Natural killer cell (primary cell): ENCODE measurements at regions not wholly inside any gene's neighbourhood (a gene's known extent, or its start where the extent isn't known, plus 50 kb on each side); places are given as distances from the start of the nearest gene placed in this dataset.

Experiments
- ATAC-seq, 3 donors: fragments of 150-1000 bp in 2 of 3; fragments of 200-7000 bp in 1 of 3; cut with Tn5 transposase; 1 replicate in 1 of 3; 2 replicates in 2 of 3; pipeline ENCODE4 v1.10.0; 2021; ENCODE audit warnings: mild to moderate bottlenecking in 2 of 3, moderate library complexity in 2 of 3
- DNase-seq, 2 donors: peaks; one replicate each; pipeline versions ENCODE4 v3.0.0 to v3.0.0-alpha.2; 2013 to 2021; ENCODE audit warnings: mixed read lengths in 1 of 2
- H3K27ac ChIP-seq: one replicate; pipeline ENCODE4 v1.5.1; 2013; ENCODE audit warnings: mild to moderate bottlenecking, low read length
- H3K27me3 ChIP-seq: one replicate; pipeline ENCODE4 v1.6.1; 2013; ENCODE audit warnings: low read length; ENCODE audit not compliant: control insufficient read depth, insufficient read depth
- H3K36me3 ChIP-seq: one replicate; pipeline ENCODE4 v1.6.1; 2013; ENCODE audit warnings: low read length; ENCODE audit not compliant: control insufficient read depth, insufficient read depth
- H3K4me1 ChIP-seq: one replicate; pipeline ENCODE4 v1.6.1; 2013; ENCODE audit warnings: low read length; ENCODE audit not compliant: control insufficient read depth, insufficient read depth
- H3K4me3 ChIP-seq: one replicate; pipeline ENCODE4 v1.5.1; 2013; ENCODE audit warnings: low read length
- H3K9me3 ChIP-seq: one replicate; pipeline ENCODE4 v1.6.1; 2013; ENCODE audit warnings: low read length; ENCODE audit not compliant: control insufficient read depth, insufficient read depth
- H3K27ac Mint-ChIP-seq, 2 donors: one replicate each; pipeline ENCODE4 v1.8.0; 2022; ENCODE audit warnings: mild to moderate bottlenecking in 2 of 2, mixed read lengths in 2 of 2, moderate library complexity in 1 of 2
- H3K27me3 Mint-ChIP-seq, 2 donors: one replicate each; pipeline ENCODE4 v1.8.0; 2022; ENCODE audit warnings: low read depth in 2 of 2, mixed read lengths in 2 of 2
- H3K36me3 Mint-ChIP-seq: one replicate; pipeline ENCODE4 v1.8.0; 2022; ENCODE audit warnings: mixed read lengths
- H3K4me1 Mint-ChIP-seq, 2 donors: one replicate each; pipeline ENCODE4 v1.8.0; 2022; ENCODE audit warnings: mixed read lengths in 2 of 2
- H3K4me3 Mint-ChIP-seq: one replicate; pipeline ENCODE4 v1.8.0; 2022; ENCODE audit warnings: mild to moderate bottlenecking, moderate library complexity, mixed read lengths
- H3K9me3 Mint-ChIP-seq, 2 donors: one replicate each; pipeline ENCODE4 v1.8.0; 2022; ENCODE audit warnings: mixed read lengths in 2 of 2
- WGBS: methylation state at CpG from one replicate; pipeline ENCODE4 v1.1.7; 2013; ENCODE audit warnings: missing lambda C conversion rate; ENCODE audit not compliant: insufficient coverage; 5-methylcytosine and 5-hydroxymethylcytosine counted together
- intact Hi-C: fragments of 100-400 bp; cut with micrococcal nuclease; formaldehyde crosslinking; loops from one replicate; pipeline ENCODE4 v1.14.2; 2022
- TF ChIP-seq, protein P1 (sequence below): fragments of 200-600 bp; IDR thresholded peaks from one replicate; pipeline ENCODE4 v1.8.0; 2022; ENCODE audit warnings: antibody characterized with exemption

- Histone ChIP-seq H3K27me3 (peaks cover 2% of the 10 kb centered on the region), H3K27ac (no peak overlapping the region), H3K36me3 (no peaks in the 10 kb centered on the region), H3K4me3 (no peak overlapping the region), H3K4me1 (no peaks in the 10 kb centered on the region), H3K9me3 (no peaks in the 10 kb centered on the region)
- H3K36me3 Mint-ChIP-seq = no peaks in the 10 kb centered on the region
- WGBS = 19% methylated on average over 3 of the region's 3 CpGs
- no peak overlapping the region for H3K27ac Mint-ChIP-seq
- H3K4me3 Mint-ChIP-seq = no peak overlapping the region
- no peak for ATAC-seq
- H3K9me3 Mint-ChIP-seq = no peaks in the 10 kb centered on the region
- peaks cover 4 to 19% of the 10 kb centered on the region in 2 donors for H3K27me3 Mint-ChIP-seq
- DNase-seq = no peak
- intact Hi-C loops = no loop called here
- no peaks in the 10 kb centered on the region for H3K4me1 Mint-ChIP-seq
- TF ChIP-seq, protein P1, sequence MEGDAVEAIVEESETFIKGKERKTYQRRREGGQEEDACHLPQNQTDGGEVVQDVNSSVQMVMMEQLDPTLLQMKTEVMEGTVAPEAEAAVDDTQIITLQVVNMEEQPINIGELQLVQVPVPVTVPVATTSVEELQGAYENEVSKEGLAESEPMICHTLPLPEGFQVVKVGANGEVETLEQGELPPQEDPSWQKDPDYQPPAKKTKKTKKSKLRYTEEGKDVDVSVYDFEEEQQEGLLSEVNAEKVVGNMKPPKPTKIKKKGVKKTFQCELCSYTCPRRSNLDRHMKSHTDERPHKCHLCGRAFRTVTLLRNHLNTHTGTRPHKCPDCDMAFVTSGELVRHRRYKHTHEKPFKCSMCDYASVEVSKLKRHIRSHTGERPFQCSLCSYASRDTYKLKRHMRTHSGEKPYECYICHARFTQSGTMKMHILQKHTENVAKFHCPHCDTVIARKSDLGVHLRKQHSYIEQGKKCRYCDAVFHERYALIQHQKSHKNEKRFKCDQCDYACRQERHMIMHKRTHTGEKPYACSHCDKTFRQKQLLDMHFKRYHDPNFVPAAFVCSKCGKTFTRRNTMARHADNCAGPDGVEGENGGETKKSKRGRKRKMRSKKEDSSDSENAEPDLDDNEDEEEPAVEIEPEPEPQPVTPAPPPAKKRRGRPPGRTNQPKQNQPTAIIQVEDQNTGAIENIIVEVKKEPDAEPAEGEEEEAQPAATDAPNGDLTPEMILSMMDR = no peak
These were observed 138.6 kb upstream of the PPP2R2B start for GRCh38 chr5:147017191-147017590.

- Histone ChIP-seq H3K27me3 (peaks cover 2% of the 10 kb centered on the region), H3K4me1 (no peaks in the 10 kb centered on the region), H3K36me3 (no peaks in the 10 kb centered on the region), H3K4me3 (no peak overlapping the region), H3K27ac (no peak overlapping the region), H3K9me3 (no peaks in the 10 kb centered on the region)
- ATAC-seq (no peak), DNase-seq (no peak)
- TF ChIP-seq, protein P1 = no peak
- Mint-ChIP-seq H3K4me1 (no peaks in the 10 kb centered on the region), H3K9me3 (no peaks in the 10 kb centered on the region), H3K27me3 (peaks cover 4 to 19% of the 10 kb centered on the region in 2 donors), H3K27ac (no peak overlapping the region), H3K4me3 (no peak overlapping the region), H3K36me3 (no peaks in the 10 kb centered on the region)
- intact Hi-C loops = no loop called here
These were observed 139.1 kb upstream of the PPP2R2B start for GRCh38 chr5:147017621-147018020.

DNA sequence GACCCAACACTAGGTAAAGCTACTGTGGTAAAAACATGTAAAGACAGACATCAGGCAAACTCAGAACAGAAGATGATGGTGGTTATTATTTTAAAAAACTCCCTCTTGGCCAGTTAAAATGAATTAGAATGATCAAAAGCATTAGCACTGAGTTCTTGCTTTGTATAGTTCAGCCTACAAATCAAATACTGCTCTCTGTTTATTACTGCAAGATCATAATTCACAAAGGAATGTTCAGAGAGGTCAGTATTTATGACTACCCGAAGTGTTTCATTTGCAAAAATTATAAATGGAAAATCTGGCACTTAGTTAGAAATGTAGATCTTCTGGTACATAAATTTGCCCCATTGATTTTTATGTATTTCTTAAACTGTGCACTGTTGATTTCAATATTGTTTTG lies 140.3 kb upstream of the PPP2R2B start:
- DNase-seq (no peak), ATAC-seq (no peak)
- Histone ChIP-seq H3K9me3 (no peaks in the 10 kb centered on the region), H3K4me1 (no peaks in the 10 kb centered on the region), H3K36me3 (no peaks in the 10 kb centered on the region), H3K27me3 (peaks cover 2% of the 10 kb centered on the region), H3K4me3 (no peak overlapping the region), H3K27ac (no peak overlapping the region)
- no peak overlapping the region for H3K4me3 Mint-ChIP-seq
- no peaks in the 10 kb centered on the region for H3K36me3 Mint-ChIP-seq
- H3K9me3 Mint-ChIP-seq = no peaks in the 10 kb centered on the region
- TF ChIP-seq, protein P1 = no peak
- WGBS = 100% methylated on average over 1 of the region's 1 CpG
- intact Hi-C loops = no loop called here
- peaks cover 6 to 19% of the 10 kb centered on the region in 2 donors for H3K27me3 Mint-ChIP-seq
- no peak overlapping the region for H3K27ac Mint-ChIP-seq
- no peaks in the 10 kb centered on the region for H3K4me1 Mint-ChIP-seq

DNA sequence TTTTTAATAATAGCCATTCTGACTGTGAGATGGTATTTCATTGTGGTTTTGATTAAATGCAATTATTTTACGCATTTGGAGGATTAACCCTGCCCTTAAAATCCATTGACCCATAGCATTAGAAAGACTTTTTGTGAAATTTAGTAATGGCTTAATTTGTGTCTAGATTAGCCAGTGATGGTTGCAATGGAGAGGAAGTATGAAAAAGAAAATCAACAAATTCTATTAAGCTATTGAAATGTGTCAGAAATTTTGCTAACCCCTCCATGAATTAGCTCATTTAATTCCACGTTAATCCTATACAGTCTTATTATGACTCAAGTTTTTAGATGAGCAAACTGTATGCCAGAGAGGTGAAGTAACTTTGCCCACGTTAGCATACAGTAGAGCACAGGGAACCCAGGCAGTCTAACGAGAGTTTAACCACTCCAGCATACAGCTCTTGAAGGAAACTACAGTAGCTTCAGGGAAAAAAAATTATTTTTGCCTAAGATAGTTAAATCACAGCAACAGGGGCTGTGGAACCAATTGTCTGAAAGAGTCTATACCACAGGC lies 158.2 kb upstream of the PPP2R2B start:
- Mint-ChIP-seq H3K36me3 (peaks cover under 1% of the 10 kb centered on the region), H3K9me3 (peaks cover 0 to 2% of the 10 kb centered on the region in 2 donors), H3K4me3 (no peak overlapping the region), H3K27me3 (peaks cover 12 to 16% of the 10 kb centered on the region in 2 donors), H3K4me1 (no peaks in the 10 kb centered on the region), H3K27ac (no peak overlapping the region)
- Histone ChIP-seq H3K27me3 (no peaks in the 10 kb centered on the region), H3K36me3 (no peaks in the 10 kb centered on the region), H3K9me3 (no peaks in the 10 kb centered on the region), H3K27ac (no peak overlapping the region), H3K4me1 (no peaks in the 10 kb centered on the region), H3K4me3 (no peak overlapping the region)
- TF ChIP-seq, protein P1 = no peak
- intact Hi-C loops = no loop called here
- 71% methylated on average over 2 of the region's 4 CpGs for WGBS
- DNase-seq (no peak), ATAC-seq (no peak)
